Activated naive CD4-positive, alpha-beta T cell treated with anti-CD3 and anti-CD28 coated beads, Interleukin-2, amount 50 U/mL, for 72 hours (primary cell): ENCODE measurements at regions not wholly inside any gene's neighbourhood (a gene's known extent, or its start where the extent isn't known, plus 50 kb on each side); places are given as distances from the start of the nearest gene placed in this dataset.
"Not testable (repeated sequence)": the region's sequence is repeated elsewhere in the genome, so short reads cannot be mapped to it uniquely, and the experiment has no call there.

Source experiments
- ATAC-seq, 2 donors: fragments of 150-1000 bp; cut with Tn5 transposase; 2 replicates each; pipeline ENCODE4 v1.10.0; 2021; ENCODE audit warnings: mild to moderate bottlenecking in 2 of 2, moderate library complexity in 2 of 2
- DNase-seq, 2 donors: peaks; one replicate each; pipeline ENCODE4 v3.0.0; 2021 to 2022; ENCODE audit warnings: low spot score in 2 of 2
- H3K27ac Mint-ChIP-seq, 2 donors: one replicate each; pipeline ENCODE4 v1.8.0; 2022; ENCODE audit warnings: mild to moderate bottlenecking in 2 of 2, mixed read lengths in 2 of 2
- H3K36me3 Mint-ChIP-seq, 2 donors: one replicate each; pipeline ENCODE4 v1.8.0; 2022; ENCODE audit warnings: mixed read lengths in 2 of 2
- H3K9me3 Mint-ChIP-seq, 2 donors: one replicate each; pipeline ENCODE4 v1.8.0; 2022; ENCODE audit warnings: mixed read lengths in 2 of 2

GRCh38 chr1:192862271-192862670, 53.4 kb downstream of the RGS2 start:
- no peaks in the 10 kb centered on the region for H3K36me3 Mint-ChIP-seq
- no peak for DNase-seq
- ATAC-seq = no peak
- H3K27ac Mint-ChIP-seq = no peak overlapping the region
- no peaks in the 10 kb centered on the region for H3K9me3 Mint-ChIP-seq

GRCh38 chr1:192866241-192866868, 57.5 kb downstream of the RGS2 start:
- Mint-ChIP-seq H3K27ac (no peak overlapping the region), H3K9me3 (no peaks in the 10 kb centered on the region), H3K36me3 (no peaks in the 10 kb centered on the region)
- ATAC-seq (no peak), DNase-seq (no peak)

GRCh38 chr1:192867180-192867579, 58.3 kb downstream of the RGS2 start:
- ATAC-seq (no peak), DNase-seq (no peak)
- H3K9me3 Mint-ChIP-seq = no peaks in the 10 kb centered on the region
- no peak overlapping the region for H3K27ac Mint-ChIP-seq
- H3K36me3 Mint-ChIP-seq = no peaks in the 10 kb centered on the region

- DNase-seq = no peak
- no peaks in the 10 kb centered on the region for H3K36me3 Mint-ChIP-seq
- no peaks in the 10 kb centered on the region for H3K9me3 Mint-ChIP-seq
- no peak overlapping the region for H3K27ac Mint-ChIP-seq
- ATAC-seq = no peak
Observed at GRCh38 chr1:192869308-192869940, 60.6 kb downstream of the RGS2 start.

GRCh38 chr1:192872010-192872409, 63.2 kb downstream of the RGS2 start:
- ATAC-seq = no peak
- Mint-ChIP-seq H3K27ac (no peak overlapping the region), H3K9me3 (no peaks in the 10 kb centered on the region), H3K36me3 (no peaks in the 10 kb centered on the region)
- no peak for DNase-seq

GRCh38 chr1:192873836-192874235, 65.0 kb downstream of the RGS2 start:
- no peaks in the 10 kb centered on the region for H3K9me3 Mint-ChIP-seq
- no peak for ATAC-seq
- no peaks in the 10 kb centered on the region for H3K36me3 Mint-ChIP-seq
- no peak for DNase-seq
- no peak overlapping the region for H3K27ac Mint-ChIP-seq

- no peak for DNase-seq
- Mint-ChIP-seq H3K36me3 (no peaks in the 10 kb centered on the region), H3K9me3 (no peaks in the 10 kb centered on the region), H3K27ac (no peak overlapping the region)
- ATAC-seq = no peak
Observed at GRCh38 chr1:192876633-192877032, 67.8 kb downstream of the RGS2 start.

- DNase-seq = no peak
- no peak for ATAC-seq
- H3K27ac Mint-ChIP-seq = no peak overlapping the region
- H3K36me3 Mint-ChIP-seq = no peaks in the 10 kb centered on the region
- no peaks in the 10 kb centered on the region for H3K9me3 Mint-ChIP-seq
Observed at GRCh38 chr1:192877283-192877886, 68.5 kb downstream of the RGS2 start.

GRCh38 chr1:192878249-192878648, 69.4 kb downstream of the RGS2 start:
- ATAC-seq (no peak), DNase-seq (no peak)
- H3K27ac Mint-ChIP-seq = no peak overlapping the region
- H3K36me3 Mint-ChIP-seq = no peaks in the 10 kb centered on the region
- no peaks in the 10 kb centered on the region for H3K9me3 Mint-ChIP-seq

- Mint-ChIP-seq H3K36me3 (no peaks in the 10 kb centered on the region), H3K27ac (no peak overlapping the region), H3K9me3 (no peaks in the 10 kb centered on the region)
- peak in 1 of 2 donors; percentile 48 for ATAC-seq
- DNase-seq = no peak
Observed at GRCh38 chr1:192879406-192879805, 70.6 kb downstream of the RGS2 start.

- DNase-seq = no peak
- H3K27ac Mint-ChIP-seq = no peak overlapping the region
Observed at GRCh38 chr1:192880231-192880630, 71.4 kb downstream of the RGS2 start.

GRCh38 chr1:192884241-192884640, 75.4 kb downstream of the RGS2 start:
- peaks cover 0 to 3% of the 10 kb centered on the region in 2 donors for H3K9me3 Mint-ChIP-seq
- DNase-seq (no peak), ATAC-seq (no peak)
- H3K27ac Mint-ChIP-seq = no peak overlapping the region
- no peaks in the 10 kb centered on the region for H3K36me3 Mint-ChIP-seq

More at GRCh38 chr1:192880231-192880630, 71.4 kb downstream of the RGS2 start:
- H3K9me3 Mint-ChIP-seq = no peaks in the 10 kb centered on the region
- no peak for ATAC-seq
- no peaks in the 10 kb centered on the region for H3K36me3 Mint-ChIP-seq

GRCh38 chr1:192885387-192885786, 76.5 kb downstream of the RGS2 start:
- H3K9me3 Mint-ChIP-seq, H3K27ac Mint-ChIP-seq: not testable (repeated sequence)
- ATAC-seq = peak in 1 of 2 donors; percentile 39

GRCh38 chr1:192887426-192887825, 78.6 kb downstream of the RGS2 start:
- Mint-ChIP-seq H3K36me3 (no peaks in the 10 kb centered on the region), H3K9me3 (peaks cover 0 to 3% of the 10 kb centered on the region in 2 donors), H3K27ac (no peak overlapping the region)
- ATAC-seq (no peak), DNase-seq (no peak)

More at GRCh38 chr1:192885387-192885786, 76.5 kb downstream of the RGS2 start:
- not testable (repeated sequence) for H3K36me3 Mint-ChIP-seq, DNase-seq

GRCh38 chr1:192888574-192888973, 79.7 kb downstream of the RGS2 start:
- H3K36me3 Mint-ChIP-seq = no peaks in the 10 kb centered on the region
- ATAC-seq (no peak), DNase-seq (no peak)
- peaks cover 0 to 3% of the 10 kb centered on the region in 2 donors for H3K9me3 Mint-ChIP-seq
- no peak overlapping the region for H3K27ac Mint-ChIP-seq

- no peaks in the 10 kb centered on the region for H3K36me3 Mint-ChIP-seq
- H3K27ac Mint-ChIP-seq = no peak overlapping the region
- DNase-seq (no peak), ATAC-seq (no peak)
- H3K9me3 Mint-ChIP-seq = peaks cover 0 to 3% of the 10 kb centered on the region in 2 donors
Observed at GRCh38 chr1:192889082-192889481, 80.2 kb downstream of the RGS2 start.

GRCh38 chr1:192890134-192890533, 81.3 kb downstream of the RGS2 start:
- DNase-seq = no peak
- Mint-ChIP-seq H3K27ac (no peak overlapping the region), H3K36me3 (no peaks in the 10 kb centered on the region), H3K9me3 (peaks cover 0 to 3% of the 10 kb centered on the region in 2 donors)
- ATAC-seq = no peak

GRCh38 chr1:192892934-192893333, 84.1 kb downstream of the RGS2 start:
- no peak for ATAC-seq
- Mint-ChIP-seq H3K9me3 (no peaks in the 10 kb centered on the region), H3K36me3 (peaks cover 0 to 5% of the 10 kb centered on the region in 2 donors), H3K27ac (no peak overlapping the region)
- no peak for DNase-seq
